HG03460 (cell line): ENCODE measurements at regions not wholly inside any gene's neighbourhood (a gene's known extent, or its start where the extent isn't known, plus 50 kb on each side); places are given as distances from the start of the nearest gene placed in this dataset.
A peak's percentile ranks its signal among the peaks of the same experiment; 100 is the strongest.

ENCODE experiments used
- ATAC-seq: cut with Tn5 transposase; IDR thresholded peaks from one replicate; pipeline ENCODE4 v1.9.1; 2021; ENCODE audit not compliant: unreplicated experiment

DNA sequence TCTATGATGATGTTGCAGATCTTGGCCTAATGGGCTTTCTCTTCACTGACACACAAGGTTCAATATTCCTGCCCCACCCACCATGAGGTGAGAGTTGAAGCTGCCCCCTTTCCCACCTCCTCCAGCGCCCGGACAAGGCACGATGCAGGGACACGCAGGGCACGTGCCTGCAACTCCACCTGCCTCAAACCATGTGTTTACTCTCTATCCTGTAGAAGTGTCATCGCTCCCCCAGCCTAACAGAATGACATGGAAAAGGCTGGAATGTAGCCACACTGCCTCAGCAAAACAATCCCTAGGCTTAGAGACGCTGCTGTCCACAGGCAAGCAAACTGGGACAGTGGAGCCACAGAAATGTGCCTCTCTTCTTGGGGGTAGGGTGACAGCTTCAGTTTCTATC lies 92.9 kb upstream of the SOD1 start:
- no peak for ATAC-seq

GRCh38 chr21:31566064-31566463 lies 93.4 kb upstream of the SOD1 start:
- ATAC-seq, result no peak

DNA sequence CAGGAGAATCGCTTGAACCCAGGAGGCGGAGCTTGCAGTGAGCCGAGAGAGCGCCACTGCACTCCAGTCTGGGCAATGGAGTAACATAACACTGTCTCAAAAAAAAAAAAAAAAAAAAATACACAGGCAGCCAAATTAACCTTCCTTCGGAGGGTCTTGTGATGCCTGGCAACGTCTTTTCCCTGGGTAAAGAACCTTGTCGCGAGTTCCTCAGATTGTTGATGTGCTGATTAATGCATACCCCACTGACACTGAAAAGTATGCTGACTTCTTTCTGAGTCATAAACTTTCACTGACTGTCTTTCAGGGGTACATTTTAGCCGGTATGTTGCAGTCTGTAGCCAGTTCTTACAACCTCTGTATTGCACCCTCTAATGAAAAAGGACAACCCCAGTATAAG lies 95.1 kb upstream of the SOD1 start:
- no peak for ATAC-seq

DNA sequence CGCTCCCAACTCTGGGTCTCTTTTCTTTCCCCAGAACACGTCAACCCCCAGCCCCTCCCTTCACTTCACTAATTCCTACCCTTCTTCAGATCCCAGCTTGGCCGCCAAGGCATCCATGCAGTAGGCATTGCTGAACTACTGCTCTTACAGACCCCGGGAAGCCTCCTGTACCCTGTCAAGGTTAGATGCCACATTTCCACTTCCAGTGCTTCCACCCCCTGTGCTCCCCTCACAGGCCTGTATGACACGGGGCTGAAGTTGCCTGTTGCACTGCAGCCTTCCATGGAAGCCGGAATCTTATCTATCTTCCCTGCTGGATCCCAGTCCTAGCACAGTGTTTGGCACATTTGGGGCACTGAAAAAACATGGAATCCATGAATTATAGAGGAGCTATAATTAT lies 99.0 kb upstream of the SOD1 start:
- ATAC-seq, result no peak

GRCh38 chr21:31559368-31560119 lies 99.9 kb upstream of the SOD1 start:
- peak; percentile 79 for ATAC-seq

DNA sequence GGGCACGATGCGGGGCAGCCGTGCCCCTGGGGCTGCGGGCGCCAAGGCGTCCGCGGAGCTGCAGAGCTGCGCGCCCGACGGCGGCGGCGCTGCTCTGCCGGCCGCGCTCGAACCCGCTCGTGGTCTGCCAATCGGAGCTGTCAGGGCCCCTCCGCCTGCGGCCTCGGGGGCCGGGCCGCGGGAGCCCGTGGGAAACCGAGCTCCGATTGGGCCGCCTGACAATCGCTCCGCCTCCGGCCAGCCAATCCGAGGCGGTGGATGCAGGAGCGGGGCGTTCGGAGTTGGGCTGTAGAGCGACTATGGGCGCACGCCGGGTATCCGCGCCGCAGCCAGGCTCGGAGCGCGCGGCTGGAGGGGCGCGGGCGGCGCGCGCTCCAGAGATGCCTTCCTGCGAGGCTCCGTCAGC lies 100.5 kb upstream of the SOD1 start:
- peak; percentile 81 for ATAC-seq

DNA sequence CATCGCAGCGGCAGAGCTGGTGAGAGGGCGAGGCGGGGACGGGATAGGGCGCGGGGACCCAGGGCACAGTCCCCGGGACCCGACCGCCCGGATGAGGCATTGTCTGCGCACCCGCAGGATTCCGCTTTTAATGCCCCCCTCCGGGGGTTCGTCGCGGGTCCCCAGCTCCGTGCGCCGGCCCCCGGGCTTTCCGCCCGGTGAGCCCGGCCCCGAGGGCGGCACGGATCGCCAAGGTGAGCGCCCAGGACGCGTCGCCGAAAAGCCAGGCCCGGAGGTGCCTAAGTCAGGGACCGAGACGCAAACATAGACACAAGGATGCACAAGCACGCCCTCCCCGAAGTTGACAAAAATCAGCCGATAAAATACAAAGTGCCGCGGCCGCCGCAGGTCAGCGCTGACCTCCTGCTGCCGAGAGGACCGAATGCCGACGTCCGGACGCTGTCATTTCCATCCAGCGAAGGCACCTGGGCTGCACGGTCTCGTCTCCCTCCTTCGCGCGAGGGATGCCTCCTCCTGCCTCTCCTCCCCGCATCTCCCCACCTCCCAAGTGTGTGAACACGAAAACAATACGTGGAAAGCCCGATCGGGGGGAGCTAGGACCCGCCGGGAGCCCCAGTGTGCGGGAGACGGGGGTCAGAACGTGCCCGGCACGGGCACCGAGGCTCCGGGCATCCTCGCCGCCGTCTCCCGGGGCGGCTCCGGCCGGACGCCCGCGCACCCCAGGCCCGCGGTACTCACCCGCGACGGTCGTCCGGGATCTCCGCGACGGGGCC lies 101.1 kb upstream of the SOD1 start:
- ATAC-seq, result peak; percentile 5

- no peak for ATAC-seq
Measured at GRCh38 chr21:31557421-31558188, 101.9 kb upstream of the SOD1 start.

- no peak for ATAC-seq
Measured at GRCh38 chr21:31556662-31557061, 102.8 kb upstream of the SOD1 start.

GRCh38 chr21:31555741-31556191 lies 103.7 kb upstream of the SOD1 start:
- ATAC-seq, result no peak

- peak; percentile 54 for ATAC-seq
Measured at GRCh38 chr21:31554511-31555022, 104.9 kb upstream of the SOD1 start.

DNA sequence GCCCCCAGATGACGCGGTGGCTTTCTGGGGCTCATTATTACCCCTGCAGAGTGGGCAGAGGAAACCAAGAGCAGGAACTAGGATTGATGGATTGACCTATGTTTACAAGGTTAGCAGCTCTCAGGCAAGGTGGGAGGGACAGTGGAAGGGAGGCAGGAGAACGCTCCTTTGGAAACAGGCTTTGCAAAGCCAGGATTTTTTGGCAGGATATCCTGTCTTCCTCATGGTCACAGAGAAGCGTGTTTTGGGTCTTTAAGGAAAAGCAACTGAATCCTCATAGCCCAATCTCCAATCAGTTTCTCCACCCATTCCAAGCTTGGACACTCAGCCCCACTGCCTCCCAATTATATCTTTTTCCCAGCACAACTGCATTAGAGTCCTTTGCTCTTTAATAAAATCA lies 105.6 kb upstream of the SOD1 start:
- no peak for ATAC-seq

GRCh38 chr21:31553461-31553860 lies 106.0 kb upstream of the SOD1 start:
- no peak for ATAC-seq

- ATAC-seq, result no peak
Measured at GRCh38 chr21:31552826-31553225, 106.7 kb upstream of the SOD1 start.

- ATAC-seq, result no peak
Measured at GRCh38 chr21:31550070-31550469, 109.4 kb upstream of the SOD1 start.

DNA sequence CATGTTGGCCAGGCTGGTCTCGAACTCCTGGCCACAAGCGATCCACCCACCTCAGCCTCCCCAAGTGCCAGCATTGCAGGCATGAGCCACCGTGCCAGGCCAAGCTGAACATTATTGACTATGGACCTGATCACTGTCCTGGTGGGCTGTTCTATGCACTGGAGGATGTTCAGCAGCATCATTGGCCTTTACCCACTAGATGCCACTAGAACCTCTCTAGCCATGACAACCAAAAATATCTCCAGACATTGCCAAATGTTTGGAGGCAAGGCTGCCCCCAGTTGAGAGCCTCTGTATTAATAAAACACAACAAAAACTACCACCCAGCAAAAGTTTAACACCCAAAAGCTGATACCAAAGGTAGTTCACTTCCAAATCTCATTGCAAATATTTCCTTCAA lies 110.8 kb upstream of the SOD1 start:
- no peak for ATAC-seq

GRCh38 chr21:31546443-31547170 lies 112.9 kb upstream of the SOD1 start:
- no peak for ATAC-seq

DNA sequence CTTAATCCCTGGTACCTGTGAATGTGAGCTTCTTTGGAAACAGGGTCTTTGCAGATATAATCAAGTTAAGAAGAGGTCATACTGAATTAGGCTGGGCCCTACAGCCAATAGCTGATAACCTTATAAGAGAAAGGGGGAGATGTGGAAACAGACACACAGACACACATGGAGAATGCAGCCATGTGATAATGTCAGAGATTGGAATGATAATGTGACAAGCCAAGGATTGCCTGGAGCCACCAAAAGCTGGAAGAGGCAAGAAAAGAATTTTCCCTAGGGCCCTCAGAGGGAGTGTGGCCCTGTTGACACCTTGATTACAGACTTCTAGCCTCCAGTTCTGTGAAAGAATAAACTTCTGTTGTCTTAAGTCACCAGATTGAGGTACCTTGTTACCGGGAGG lies 114.5 kb upstream of the SOD1 start:
- ATAC-seq, result no peak

GRCh38 chr21:31543191-31543590 lies 116.3 kb upstream of the SOD1 start:
- no peak for ATAC-seq

- no peak for ATAC-seq
Measured at GRCh38 chr21:31538816-31539215, 120.7 kb upstream of the SOD1 start.
